ENCODE measurements at regions not wholly inside any gene's neighbourhood (a gene's known extent, or its start where the extent isn't known, plus 50 kb on each side); places are given as distances from the start of the nearest gene placed in this dataset.

DNA sequence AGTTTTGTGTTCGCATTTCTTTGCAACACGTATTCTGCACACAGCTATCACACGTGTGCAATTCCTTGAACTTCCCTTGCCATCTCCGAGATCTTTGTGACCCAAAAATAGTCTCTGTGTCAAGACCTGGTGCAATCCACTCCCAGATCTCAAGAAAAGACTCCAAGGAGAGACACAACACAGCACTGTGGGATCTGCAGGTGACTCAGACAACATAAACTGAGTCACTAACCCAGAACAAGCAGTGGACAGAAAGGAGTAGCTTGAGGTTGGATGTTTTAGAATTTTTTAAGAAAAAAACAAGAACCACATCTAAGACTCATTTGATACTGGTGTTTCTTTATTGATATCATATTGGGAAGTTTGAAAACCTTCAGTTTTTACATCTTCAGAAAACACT, 396.9 kb downstream of the AGTPBP1 start:
- TF ChIP-seq EZH2 (IDR thresholded peaks at IDR 0.05; ENCODE audit: borderline replicate concordance, low read depth, low read length) (no peak), KLF10 (CRISPR knock-in tag; IDR thresholded peaks at IDR 0.05) (no peak), FOXP1 (CRISPR knock-in tag; IDR thresholded peaks at IDR 0.05) (no peak), MYC (IDR thresholded peaks at IDR 0.05; ENCODE audit: low read depth, low read length) (no peak), MYC (CRISPR knock-in tag; IDR thresholded peaks at IDR 0.05; ENCODE audit: borderline replicate concordance, low read depth) (no peak), ZBED1 (IDR thresholded peaks at IDR 0.05) (no peak), GABPB2 (CRISPR knock-in tag; conservative IDR thresholded peaks at IDR 0.05) (no peak), TFAM (CRISPR knock-in tag; conservative IDR thresholded peaks at IDR 0.05) (no peak), TSC22D4 (tag; IDR thresholded peaks at IDR 0.05) (no peak), RBM25 (IDR thresholded peaks at IDR 0.05; ENCODE audit: low read depth, low read length, severe bottlenecking) (no peak), KLF16 (IDR thresholded peaks at IDR 0.05) (no peak), NFRKB (IDR thresholded peaks at IDR 0.05; ENCODE audit: low read depth) (no peak)
- TF ChIP-seq, protein P1, sequence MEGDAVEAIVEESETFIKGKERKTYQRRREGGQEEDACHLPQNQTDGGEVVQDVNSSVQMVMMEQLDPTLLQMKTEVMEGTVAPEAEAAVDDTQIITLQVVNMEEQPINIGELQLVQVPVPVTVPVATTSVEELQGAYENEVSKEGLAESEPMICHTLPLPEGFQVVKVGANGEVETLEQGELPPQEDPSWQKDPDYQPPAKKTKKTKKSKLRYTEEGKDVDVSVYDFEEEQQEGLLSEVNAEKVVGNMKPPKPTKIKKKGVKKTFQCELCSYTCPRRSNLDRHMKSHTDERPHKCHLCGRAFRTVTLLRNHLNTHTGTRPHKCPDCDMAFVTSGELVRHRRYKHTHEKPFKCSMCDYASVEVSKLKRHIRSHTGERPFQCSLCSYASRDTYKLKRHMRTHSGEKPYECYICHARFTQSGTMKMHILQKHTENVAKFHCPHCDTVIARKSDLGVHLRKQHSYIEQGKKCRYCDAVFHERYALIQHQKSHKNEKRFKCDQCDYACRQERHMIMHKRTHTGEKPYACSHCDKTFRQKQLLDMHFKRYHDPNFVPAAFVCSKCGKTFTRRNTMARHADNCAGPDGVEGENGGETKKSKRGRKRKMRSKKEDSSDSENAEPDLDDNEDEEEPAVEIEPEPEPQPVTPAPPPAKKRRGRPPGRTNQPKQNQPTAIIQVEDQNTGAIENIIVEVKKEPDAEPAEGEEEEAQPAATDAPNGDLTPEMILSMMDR (IDR thresholded peaks at IDR 0.05 in 2 of 3, conservative IDR thresholded peaks at IDR 0.05 in 1 of 3; ENCODE audit: insufficient read depth in 2 of 3, low read depth in 1 of 3, low read length in 3 of 3): no peak
- TF ChIP-seq, protein P2, sequence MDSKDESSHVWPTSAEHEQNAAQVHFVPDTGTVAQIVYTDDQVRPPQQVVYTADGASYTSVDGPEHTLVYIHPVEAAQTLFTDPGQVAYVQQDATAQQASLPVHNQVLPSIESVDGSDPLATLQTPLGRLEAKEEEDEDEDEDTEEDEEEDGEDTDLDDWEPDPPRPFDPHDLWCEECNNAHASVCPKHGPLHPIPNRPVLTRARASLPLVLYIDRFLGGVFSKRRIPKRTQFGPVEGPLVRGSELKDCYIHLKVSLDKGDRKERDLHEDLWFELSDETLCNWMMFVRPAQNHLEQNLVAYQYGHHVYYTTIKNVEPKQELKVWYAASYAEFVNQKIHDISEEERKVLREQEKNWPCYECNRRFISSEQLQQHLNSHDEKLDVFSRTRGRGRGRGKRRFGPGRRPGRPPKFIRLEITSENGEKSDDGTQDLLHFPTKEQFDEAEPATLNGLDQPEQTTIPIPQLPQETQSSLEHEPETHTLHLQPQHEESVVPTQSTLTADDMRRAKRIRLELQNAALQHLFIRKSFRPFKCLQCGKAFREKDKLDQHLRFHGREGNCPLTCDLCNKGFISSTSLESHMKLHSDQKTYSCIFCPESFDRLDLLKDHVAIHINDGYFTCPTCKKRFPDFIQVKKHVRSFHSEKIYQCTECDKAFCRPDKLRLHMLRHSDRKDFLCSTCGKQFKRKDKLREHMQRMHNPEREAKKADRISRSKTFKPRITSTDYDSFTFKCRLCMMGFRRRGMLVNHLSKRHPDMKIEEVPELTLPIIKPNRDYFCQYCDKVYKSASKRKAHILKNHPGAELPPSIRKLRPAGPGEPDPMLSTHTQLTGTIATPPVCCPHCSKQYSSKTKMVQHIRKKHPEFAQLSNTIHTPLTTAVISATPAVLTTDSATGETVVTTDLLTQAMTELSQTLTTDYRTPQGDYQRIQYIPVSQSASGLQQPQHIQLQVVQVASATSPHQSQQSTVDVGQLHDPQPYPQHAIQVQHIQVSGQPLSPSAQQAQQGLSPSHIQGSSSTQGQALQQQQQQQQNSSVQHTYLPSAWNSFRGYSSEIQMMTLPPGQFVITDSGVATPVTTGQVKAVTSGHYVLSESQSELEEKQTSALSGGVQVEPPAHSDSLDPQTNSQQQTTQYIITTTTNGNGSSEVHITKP (IDR thresholded peaks at IDR 0.05; ENCODE audit: partially characterized antibody): no peak
- TF ChIP-seq, protein P3, sequence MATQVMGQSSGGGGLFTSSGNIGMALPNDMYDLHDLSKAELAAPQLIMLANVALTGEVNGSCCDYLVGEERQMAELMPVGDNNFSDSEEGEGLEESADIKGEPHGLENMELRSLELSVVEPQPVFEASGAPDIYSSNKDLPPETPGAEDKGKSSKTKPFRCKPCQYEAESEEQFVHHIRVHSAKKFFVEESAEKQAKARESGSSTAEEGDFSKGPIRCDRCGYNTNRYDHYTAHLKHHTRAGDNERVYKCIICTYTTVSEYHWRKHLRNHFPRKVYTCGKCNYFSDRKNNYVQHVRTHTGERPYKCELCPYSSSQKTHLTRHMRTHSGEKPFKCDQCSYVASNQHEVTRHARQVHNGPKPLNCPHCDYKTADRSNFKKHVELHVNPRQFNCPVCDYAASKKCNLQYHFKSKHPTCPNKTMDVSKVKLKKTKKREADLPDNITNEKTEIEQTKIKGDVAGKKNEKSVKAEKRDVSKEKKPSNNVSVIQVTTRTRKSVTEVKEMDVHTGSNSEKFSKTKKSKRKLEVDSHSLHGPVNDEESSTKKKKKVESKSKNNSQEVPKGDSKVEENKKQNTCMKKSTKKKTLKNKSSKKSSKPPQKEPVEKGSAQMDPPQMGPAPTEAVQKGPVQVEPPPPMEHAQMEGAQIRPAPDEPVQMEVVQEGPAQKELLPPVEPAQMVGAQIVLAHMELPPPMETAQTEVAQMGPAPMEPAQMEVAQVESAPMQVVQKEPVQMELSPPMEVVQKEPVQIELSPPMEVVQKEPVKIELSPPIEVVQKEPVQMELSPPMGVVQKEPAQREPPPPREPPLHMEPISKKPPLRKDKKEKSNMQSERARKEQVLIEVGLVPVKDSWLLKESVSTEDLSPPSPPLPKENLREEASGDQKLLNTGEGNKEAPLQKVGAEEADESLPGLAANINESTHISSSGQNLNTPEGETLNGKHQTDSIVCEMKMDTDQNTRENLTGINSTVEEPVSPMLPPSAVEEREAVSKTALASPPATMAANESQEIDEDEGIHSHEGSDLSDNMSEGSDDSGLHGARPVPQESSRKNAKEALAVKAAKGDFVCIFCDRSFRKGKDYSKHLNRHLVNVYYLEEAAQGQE (IDR thresholded peaks at IDR 0.05; ENCODE audit: borderline replicate concordance): no peak
- TF ChIP-seq, protein P3 (CRISPR knock-in tag; IDR thresholded peaks at IDR 0.05; ENCODE audit: low read depth): no peak
